HG03060 (cell line): ENCODE measurements at regions not wholly inside any gene's neighbourhood (a gene's known extent, or its start where the extent isn't known, plus 50 kb on each side); places are given as distances from the start of the nearest gene placed in this dataset.
"Not testable (repeated sequence)": the region's sequence is repeated elsewhere in the genome, so short reads cannot be mapped to it uniquely, and the experiment has no call there.

Source experiments
- ATAC-seq: cut with Tn5 transposase; IDR thresholded peaks from one replicate; pipeline ENCODE4 v1.9.1; 2021; ENCODE audit warnings: low read depth, moderate number of reproducible peaks; ENCODE audit not compliant: unreplicated experiment

DNA sequence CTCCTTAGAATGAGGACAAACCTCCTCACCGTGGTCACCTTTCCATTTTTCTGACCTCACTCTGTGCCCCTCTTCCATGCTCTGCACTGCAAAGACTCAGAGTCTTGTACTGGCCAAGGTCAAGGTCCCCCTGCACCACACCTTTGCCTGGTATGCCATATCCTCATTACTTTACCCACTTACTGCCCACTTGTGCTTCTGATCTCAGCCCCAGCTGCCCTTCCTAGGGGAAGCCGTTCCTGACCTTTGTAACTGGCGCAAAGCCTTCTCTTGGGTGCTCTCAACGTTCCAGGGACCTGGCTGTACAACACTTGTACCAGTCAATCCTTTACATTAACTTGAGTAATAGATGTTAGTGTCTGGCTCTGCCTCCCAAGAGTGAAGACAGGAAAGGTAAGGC lies 256.0 kb downstream of the SV2B start:
- no peak for ATAC-seq

DNA sequence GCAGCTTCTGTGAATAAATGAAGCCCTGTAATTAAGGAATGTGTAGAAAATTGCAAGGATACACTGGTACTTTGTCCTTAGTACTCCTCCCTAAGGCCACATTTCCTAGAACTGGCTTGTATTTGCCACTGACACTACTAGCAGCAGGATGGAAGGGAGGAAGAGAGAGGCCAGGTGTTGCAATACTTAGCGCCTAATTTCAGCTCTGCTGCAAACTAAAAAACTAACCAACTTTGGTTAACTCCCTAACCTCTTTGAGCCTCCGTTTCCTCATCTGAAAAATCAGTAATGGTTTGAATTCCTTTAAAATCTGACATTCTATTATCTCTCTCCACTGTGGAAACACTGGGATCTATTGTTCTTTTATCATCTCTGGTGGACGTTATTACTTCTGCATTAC lies 257.0 kb downstream of the SV2B start:
- ATAC-seq: no peak

DNA sequence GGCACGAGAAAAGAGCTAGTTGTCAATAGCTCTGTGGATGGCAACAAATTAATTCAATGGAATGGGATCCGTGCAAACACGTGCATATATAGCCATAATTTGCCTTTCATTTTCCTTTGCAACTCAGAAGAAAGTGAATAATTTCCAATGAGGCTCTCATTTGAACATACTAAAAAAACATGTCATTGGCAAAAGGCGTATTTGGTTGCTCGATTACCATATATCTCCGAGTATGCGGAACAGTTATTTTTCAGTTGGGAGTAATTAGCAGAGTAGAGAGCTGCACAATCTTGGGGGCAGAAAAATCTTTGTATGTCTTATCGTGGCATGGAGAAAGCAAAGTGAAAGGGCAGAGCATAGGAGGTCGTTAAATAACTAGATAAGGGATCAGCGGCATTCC lies 257.4 kb downstream of the SV2B start:
- no peak for ATAC-seq

DNA sequence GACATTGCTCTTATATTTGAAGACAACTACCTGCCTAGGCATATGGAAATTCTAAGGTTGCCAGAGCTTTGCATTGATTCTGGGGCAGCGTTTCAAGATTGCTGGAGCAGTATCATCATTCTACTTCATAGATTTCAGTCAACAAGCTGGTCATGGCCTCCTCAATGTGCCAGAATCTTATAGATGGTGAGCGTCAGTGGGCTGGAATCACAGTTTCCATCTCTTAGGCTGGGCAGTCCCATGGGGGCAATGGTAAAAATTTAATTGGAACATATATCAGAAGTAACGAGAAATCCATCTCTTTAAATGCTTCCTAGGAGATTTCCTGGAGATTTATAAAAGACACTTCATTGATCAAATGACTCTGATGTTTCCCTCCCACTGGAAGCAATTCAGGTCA lies 258.3 kb downstream of the SV2B start:
- no peak for ATAC-seq

DNA sequence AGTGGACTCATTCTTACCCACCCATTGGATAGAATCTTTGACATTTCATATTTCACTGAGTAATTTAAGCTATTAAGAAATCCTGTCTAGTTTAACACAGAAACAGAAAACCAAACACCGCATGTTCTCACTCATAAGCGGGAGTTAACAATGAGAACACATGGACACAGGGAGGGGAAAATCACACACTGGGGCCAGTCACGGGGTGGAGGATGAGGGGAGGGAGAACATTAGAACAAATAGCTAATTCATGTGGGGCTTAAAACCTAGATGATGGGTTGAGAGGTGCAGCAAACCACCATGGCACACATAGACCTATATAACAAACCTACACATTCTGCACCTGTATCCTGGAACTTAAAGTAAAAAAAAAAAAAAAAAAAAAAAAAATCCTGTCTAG lies 261.6 kb downstream of the SV2B start:
- not testable (repeated sequence) for ATAC-seq

DNA sequence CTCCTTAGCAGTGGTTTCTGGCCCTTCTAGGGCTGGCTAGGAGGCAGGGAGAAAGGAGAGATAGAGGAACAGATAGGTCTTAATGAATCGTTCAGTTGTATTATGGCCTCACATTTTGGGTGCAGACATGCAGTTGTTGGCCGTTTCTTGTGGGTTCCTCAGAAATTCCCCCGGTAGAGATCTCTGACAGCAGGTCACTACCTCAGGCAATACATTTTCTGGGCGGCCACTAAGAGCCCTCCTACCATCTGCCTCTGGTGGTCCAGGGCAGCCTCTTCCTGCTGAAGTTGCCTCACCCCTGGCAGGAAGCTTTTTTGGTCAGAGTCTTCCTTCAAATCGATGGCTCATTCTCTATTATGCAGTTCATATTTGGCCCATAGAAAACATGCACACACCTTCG lies 266.1 kb downstream of the SV2B start:
- no peak for ATAC-seq

DNA sequence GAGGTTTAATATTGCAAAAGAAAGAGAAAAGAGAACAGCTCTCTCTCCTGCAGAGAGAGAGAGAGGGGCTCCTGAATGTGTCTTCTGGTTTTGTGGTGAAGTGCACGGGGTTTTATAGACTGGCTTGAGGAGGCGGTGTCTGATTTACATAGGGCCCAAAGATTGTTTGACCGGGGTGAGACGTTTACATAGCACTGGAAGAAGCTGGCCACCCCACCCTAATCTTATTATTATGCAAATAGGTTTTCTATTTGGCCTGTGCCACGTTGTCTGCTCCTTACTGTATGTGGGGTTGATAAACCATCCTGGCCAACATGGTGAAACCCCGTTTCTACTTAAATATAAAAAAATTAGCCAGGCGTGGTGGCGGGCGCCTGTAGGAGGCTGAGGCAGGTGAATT lies 268.6 kb downstream of the SV2B start:
- no peak for ATAC-seq

DNA sequence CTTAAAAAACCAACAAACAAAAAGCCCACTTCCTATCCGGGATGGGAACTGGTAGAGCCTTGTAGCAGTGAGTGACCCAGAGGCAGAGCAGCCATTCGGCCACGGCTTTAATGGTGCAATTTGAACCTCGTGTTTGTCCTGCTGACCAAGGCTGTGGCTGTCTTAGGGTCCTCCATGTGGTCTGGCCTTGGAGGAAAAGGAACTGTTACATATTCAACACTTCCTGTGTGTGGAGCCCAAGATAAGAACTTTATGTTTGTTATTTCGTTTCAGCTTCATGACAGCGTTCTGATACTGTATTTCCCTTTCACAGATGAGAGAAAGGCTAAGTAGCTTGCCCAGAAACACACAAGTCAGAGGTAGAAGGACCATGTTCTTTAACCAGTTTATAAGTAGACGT lies 269.8 kb downstream of the SV2B start:
- no peak for ATAC-seq

DNA sequence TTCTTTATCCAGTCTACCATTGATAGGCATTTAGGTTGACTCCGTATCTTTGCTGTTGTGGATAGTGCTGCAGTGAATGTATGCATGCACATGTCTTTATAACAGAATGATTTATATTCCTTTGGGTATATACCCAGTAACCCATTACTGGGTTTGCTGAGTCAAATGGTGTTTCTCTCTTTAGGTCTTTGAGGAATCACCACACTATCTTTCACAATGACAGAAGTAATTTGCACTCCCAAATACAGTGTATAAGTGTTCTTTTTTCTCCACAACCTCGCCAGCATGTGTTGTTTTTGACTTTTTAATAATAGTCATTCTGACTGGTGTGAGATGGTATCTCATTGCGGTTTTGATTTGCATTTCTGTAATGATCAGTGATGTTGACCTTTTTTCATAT lies 271.3 kb downstream of the SV2B start:
- ATAC-seq: not testable (repeated sequence)

DNA sequence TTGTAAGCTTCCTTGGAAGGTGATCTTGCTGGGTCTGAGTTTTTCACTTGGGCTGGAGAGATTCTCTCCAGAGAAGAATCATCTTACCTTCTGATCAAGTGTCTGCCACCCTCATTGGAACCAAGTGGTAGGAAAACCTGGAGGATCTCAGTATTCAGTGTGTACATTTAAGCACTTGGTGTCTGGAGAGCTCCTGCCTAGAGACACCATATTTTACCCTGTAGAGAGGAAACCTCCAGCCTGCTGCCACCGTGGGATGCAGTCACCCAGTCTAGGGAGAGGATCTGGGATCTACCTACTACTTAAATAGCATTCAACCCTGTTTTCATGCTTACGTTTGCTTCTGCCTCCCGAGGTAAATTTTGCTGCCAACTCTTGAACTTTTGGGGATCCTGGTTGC lies 274.3 kb downstream of the SV2B start:
- ATAC-seq: no peak

DNA sequence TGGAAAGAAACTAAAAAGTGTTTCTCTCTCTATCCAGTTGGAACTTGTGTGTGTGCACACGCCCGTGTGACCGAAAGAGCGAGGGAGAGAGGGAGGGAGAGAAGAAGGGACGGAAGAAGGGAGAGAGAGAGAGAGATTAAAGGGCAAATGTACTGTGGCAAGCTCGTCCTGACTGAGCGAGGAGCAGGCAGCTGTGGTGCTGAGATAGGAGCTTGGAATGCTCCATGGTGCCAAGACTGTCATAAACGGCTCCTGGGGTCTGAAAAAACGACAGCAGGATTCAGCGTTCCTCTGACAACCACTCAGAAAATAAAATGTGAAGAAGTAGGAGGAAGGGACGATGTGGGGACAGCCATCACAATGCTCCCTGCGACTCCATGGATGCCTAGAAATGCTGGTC lies 276.0 kb downstream of the SV2B start:
- no peak for ATAC-seq

DNA sequence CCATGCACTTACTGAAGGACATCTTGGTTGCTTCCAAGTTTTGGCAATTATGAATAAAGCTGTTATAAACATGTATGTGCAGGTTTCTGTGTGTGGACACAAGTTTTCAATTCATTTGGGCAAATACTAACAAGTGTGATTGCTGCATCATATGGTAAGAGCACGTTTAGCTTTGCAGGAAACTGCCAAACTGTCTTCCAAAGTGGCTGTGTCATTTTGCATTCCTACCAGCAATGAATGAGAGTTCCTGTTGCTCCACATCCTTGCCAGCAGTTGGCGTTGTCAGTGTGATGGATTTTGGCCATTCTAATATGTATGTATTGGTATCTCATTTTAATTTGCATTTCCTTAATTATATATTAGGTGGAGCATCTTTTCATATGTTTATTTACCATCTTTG lies 280.1 kb downstream of the SV2B start:
- ATAC-seq: no peak

DNA sequence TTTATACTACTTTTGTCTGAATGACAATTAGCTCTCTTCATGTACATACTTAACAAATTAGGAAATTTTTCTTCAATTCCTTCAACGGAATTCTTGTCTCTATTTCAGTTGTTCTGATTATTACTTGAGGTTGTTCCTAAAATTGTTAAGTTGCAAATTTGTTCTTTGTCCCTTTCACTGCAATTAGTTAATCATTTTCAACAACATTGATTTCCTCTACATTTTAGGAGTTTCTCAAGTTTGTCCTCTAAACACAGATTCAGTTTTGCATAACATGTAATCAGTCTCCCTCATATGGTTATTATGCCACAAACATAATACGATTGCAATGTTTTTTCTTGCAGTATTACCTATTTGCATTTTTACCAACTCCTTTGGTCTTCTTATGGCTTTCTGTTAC lies 283.5 kb downstream of the SV2B start:
- no peak for ATAC-seq

DNA sequence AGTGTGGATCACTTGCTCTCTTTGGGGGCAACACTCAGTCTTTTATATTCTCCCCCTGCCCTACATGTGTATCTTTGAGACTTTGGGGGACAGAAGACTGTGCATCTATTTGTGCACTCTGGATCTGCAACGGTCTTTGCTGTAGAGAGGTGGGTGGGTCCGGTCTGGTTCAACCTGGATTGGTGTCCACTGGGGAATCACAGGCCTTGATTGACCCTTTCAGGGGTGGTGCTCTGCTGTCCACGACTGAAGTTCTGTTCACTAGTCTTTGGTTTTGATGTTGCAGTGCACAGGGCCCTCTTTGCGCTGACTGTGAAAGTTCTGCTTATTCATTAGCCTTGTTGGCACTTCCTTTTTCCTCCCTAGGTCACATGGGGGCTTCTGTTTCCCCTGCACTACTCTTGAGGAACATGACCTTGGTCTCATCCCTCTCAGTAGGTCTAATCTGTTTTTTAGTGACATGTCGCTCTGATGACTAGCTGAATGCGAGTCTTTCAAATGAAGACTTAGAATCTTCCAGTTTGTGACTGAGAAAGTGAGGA lies 284.2 kb downstream of the SV2B start:
- ATAC-seq: no peak

DNA sequence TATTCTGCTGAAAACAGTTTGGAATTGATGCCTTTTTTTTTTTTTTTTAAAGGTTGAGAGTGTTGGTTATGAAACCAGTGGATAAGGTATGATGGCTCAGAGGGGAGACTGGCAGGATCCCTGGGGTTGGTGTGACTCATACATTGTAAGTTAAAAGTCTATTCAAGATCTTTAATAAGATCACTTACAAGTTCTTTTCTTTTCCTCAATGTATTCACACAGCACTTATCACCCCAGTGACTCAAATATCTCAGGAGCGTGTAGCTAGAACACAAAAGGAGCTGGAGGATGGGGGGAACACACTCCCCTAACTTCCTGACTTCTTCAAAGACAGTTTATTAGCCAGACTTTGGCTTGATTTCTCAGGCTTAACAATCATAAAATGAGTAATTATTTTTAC lies 285.3 kb downstream of the SV2B start:
- no peak for ATAC-seq

DNA sequence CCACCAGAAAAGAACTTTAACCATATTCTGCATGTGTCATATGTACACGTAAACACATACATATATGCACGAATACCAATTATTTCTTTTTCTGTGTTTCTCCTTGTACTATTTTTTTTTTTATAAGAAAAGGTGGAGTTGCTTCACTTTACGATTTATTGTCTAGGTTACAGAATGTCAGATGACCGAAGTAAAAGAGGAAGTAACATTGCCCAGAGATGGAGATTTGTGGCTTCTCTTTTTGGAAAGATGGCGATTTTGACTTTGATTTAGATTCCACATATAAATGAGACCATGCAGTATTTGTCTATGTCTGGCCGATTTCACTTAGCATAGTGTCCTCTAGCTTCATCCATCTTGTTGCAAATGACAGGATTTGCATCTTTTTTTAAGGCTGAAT lies 293.1 kb downstream of the SV2B start:
- no peak for ATAC-seq

DNA sequence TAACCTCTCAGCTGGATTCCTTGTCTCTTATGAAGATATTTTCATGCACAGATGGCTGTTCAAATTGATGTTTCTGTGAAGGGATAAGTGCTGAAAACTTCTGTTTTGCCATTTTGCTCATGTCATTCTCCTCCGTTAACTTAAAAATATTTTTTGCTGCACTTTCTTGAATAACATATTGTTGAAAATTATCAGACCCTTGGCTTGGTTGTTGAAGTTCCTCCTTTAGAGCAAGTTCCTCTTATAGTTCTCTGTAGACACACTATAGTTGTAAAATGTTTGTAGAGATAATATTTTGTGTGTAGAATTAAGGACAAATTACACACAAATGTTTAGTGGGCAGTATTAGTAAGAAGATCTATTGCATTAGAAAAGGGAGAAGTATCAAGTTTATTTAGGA lies 300.4 kb downstream of the SV2B start:
- no peak for ATAC-seq

DNA sequence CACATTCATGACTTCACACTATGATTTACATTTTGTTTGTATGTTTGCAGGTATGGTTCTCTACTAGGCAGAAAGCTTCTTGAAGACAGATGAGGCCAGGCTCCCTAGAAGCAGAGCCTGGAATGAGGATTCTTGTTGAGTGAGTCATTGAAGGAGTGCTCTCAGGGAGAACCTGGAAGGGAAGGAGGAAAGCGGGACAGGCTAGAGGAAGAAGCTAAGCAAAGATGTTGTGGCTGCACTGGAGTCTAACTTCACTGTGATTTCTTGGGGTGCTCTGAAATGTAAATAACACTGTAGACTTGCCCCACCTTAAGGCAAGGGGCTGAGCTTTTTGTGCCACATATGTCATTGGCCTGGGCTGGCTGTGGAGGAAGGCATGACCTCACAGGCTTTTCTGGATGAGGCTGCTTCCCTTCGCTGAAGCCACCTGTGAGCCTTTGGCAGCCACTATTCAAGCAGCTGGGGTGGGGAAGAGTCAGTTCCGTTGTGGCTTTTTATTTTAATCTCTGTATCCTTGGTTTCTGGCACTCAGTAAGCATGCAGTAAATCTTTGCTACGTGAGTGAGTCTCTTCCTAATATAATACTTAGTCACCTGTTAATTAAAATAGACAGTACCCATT lies 307.3 kb downstream of the SV2B start:
- no peak for ATAC-seq

DNA sequence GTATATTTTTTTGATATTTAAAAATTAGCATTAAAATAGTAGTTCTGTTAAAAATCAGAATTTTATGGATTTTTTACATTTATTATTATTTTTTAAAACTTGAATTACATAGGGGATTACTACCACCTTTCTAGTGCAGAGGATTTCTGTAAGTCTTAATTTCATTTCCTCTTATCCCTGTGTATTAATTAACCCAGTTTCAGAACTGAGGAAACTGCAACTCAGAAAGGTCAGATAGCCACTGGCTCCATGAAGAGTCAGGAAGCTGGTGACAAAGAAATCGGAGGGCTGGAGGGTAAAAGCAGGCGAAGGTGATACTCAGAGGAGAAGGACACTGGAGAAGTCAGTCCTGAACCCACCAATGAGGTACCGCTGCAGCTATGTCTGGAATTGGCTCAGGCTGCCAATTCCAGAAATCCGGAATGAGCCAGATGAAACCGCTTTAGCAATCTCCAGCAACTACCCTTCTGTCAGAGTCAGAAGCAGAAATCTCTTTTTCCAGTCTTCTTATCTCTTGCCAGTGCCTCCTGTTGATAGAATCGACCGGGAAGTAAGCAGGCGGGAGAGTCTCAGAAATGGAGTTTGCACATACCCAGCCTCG lies 308.5 kb downstream of the SV2B start:
- ATAC-seq: no peak

DNA sequence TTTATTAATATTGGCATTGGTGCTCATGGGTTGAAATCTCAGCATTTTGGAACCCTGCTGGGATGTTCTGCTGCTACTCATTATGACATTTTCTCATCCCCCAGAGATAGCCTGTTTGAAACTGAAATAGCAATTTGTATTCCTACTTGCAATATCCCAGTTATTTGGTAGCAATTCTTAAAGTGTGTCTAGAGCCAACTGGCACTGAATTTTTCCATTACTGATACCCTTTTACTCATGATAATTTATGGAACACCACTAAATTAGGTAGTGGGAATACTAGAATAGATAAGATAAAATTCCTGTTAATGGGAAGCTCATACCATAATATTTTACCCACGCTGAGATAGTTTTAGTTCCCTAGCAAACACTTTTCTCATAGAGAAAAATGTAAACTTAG lies 309.3 kb downstream of the SV2B start:
- ATAC-seq: no peak

DNA sequence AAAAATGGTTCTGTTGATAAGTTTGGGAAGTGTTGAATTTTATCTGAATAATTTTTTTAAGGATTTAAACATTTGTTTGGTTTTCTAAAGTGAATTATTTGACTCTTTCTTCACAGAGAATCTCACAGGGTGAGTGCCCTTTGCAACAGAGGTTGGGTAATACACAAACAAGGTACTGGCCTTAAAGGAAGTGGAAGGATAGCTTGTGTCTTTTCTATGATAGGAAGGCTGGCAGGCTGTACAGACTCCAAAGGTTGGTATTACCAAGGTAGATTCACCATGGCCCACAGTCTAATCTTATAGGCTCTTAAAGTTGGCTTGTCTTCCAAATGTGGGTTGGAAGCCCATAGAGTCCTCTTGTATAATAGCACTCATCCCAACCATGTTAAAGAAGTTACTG lies 311.5 kb downstream of the SV2B start:
- no peak for ATAC-seq

DNA sequence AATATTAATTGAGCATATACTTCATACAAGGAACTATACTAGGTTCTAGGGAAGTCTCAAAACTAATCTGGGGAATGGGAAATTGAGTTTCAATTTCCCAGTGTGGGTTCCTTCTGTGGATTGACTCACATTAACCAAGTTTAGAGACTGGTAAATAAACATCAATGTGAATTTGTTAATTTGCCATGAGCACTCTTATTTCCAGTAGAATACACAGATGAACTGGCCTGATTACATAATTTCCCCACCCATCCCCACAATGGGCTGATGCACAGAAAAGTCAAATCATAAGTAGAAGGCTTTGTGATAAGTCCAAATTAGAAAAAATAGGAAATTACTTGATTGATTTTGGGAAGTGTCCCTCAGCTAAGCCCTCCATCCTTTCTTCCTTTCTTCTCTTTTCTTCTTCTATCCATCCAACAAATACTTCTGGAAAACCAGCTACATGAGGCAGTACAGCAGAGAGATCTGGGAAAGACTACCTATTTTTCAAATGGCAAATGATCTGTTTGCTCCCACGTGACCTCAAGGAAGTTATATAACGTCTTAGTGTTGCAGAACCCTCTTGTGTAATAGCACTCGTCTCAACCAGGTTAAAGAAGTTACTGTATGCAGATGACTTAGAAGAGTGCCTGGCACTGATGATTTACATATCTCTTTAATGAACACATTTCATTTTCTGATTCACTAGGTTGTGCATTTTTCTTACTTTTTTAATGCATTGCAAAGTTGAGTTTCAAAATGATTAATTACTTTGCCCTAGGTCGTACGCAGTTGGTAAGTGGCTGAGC lies 312.3 kb downstream of the SV2B start:
- no peak for ATAC-seq
